Activated T-cell treated with anti-CD3 and anti-CD28 coated beads, Interleukin-2, amount 50 U/mL, for 1 hour (primary cell): ENCODE measurements at regions not wholly inside any gene's neighbourhood (a gene's known extent, or its start where the extent isn't known, plus 50 kb on each side); places are given as distances from the start of the nearest gene placed in this dataset.

Source experiments
- DNase-seq: peaks from one replicate; pipeline ENCODE4 v3.0.0-alpha.2; 2020

DNA sequence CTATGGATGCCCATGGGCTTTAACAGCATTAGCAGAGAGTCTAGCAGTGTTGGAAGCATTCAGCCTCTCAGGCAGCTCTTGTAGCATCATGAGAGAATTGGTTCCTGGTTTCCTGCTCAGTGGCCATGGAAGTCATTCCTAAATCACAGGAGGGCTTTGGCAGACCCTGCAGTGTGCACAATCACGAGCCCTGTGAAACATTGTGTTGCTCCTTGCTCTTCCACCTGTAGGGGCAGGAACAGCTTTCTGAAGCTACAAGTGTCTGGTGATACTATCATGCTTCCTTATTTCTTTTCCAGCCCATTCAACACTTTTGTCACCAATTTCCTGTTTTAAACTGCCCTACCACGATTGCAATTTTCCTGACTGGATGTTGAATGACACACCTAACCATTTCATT lies 402.2 kb upstream of the USP15 start:
- no peak for DNase-seq

DNA sequence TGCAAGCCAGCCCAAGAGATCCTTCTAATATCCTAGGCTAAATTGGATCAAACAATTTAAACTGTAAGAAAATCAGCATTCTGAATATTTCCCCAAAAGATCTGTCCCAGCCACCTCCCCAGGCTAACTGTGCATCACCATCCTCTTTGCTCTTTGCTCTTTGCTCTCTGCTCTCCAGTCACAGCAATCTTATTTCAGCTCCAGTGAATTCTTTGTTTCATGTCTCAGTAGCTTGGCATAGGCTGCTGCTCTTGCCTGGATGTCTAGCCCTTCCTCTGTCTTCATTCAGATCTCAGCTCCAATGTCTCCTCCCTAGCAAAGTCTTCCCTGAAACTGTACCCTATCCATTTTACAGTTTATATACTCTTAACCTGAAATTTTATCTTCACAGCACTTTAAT lies 399.8 kb upstream of the USP15 start:
- no peak for DNase-seq

DNA sequence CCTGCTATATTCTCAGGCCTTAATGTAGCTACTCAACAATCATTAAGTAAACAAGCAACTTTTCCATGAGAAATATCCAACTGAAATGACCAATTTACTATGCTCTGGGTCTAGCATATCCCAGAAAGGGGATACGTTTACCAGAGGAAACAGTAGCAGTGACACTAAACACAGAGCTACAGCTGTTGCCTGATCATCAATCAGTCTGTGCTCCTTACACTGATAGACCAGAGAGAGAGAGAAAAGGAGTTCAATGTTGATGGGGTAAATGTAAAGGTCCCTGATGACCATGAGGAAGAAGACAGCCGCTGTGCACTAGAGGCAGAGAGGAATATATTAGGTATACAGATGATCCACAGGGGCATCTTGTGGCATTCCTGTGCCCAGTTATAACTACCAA lies 397.2 kb upstream of the USP15 start:
- no peak for DNase-seq

DNA sequence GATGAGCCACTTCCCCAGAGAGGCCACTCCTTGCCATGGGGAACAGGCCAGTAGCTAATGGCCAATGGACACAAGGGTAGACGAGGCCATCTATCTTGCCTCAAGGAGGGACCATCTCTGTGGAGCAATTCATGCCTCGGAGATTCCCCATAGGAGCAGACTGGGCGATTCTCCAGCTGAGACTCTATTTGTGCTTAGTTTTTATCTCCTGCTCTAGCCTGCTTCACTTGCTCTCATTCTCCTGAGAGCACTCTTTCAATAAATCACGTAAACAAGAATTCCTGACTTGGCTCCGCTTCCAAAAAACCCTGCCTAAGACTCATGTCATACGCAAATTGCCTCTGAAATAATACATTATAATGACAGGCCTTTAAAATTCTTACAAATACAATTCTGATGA lies 396.4 kb upstream of the USP15 start:
- DNase-seq, result no peak

DNA sequence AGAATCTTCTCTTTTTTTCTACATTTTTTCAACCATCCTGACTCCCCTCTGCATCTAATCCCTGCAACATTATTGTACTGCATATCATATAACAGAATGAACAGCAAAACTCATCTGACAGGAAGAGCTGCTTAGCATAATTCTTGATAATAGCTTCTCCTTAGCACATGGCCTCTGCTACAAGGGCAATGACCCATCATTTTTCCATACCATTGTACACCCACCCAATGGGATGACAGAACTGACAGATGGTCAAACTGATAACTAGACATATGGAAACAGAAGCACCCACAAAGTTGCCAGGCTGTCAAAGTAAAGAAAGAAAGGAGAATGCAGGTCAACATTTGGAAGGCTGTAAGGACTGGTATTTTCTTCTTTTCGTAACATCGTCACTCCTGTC lies 390.4 kb upstream of the USP15 start:
- no peak for DNase-seq

DNA sequence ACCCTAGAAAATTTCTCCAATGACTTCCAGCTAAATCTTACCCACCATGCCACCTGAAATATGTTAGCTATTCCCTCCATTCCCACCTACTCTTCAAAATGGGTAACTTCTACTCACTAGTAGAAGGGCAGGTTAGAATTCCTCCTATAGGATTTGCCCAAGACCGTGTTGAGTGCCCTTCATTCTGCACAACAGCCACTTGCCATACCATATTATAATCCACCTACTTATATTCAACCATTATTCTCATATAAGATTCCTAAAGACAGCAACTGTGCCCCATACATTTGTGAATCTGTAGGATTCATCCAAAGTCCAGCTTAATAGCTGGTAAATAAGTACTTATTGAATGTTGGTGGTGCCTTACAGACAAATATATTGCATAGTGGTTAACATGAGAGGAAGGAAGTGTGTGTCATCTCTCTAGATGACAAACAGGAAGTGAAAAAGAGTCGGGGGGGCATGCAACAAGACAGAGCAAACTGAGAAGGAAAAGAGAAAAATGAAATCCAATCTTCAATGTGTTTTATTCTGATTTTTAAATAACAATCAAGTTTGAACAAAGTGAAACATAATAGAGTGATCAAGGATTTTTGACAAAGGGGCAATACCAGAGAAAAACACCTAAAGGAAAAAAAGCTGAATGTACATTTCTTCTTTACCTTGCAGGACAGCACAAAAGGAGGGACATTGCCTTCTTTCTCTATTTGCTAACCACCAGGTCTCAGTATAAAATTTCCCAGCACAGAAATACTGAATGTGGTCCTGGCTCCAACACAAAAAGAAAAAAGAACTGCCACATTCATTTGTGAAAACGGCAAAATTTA lies 389.3 kb upstream of the USP15 start:
- DNase-seq, result no peak

DNA sequence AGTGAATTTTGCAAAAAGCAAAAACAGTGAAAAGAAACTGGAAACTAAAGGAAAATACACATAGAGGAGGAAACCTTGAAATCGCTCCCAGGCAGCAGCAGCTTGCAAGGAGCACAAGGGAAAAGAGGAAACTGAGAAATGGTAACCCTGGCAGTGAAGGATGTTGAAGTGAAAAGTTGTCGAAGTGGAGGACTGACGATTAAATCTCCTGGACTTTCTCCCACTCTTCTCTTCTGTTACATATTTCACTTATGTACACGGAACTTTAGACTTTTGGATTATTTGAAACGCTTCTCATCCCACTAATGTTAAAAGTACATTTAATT lies 388.8 kb upstream of the USP15 start:
- no peak for DNase-seq

DNA sequence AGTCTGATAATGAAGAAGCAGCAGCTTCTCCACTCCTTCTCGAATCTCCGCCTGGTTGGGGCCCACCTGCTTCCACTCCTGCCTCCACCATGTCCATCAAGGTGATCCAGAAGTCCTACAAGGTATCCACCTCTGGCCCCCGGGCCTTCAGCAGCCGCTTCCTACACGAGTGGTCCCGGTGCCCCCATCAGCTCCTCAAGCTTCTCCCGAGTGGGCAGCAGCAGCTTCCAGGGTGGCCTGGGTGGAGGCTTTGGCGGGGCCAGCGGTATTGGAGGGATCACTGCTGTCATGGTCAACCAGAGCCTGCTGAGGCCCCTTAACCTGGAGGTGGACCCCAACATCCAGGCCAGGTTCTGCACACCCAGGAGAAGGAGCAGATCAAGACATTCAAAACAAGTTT lies 381.0 kb upstream of the USP15 start:
- no peak for DNase-seq

DNA sequence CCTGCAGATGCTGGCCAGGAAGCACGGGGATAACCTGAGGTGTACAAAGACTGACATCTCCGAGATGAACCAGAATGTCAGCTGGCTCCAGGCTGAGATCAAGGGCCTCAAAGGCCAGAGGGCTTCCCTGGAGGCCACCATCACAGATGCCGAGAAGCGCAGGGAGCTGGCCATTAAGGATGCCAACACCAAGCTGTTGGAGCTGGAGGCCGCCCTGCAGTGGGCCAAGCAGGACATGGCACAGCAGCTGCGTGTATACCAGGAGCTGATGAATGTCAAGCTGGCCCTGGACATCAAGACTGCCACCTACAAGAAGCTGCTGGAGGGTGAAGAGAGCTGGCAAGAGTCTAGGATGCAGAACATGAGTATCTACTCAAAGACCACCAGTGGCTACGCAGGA lies 380.0 kb upstream of the USP15 start:
- DNase-seq, result no peak

DNA sequence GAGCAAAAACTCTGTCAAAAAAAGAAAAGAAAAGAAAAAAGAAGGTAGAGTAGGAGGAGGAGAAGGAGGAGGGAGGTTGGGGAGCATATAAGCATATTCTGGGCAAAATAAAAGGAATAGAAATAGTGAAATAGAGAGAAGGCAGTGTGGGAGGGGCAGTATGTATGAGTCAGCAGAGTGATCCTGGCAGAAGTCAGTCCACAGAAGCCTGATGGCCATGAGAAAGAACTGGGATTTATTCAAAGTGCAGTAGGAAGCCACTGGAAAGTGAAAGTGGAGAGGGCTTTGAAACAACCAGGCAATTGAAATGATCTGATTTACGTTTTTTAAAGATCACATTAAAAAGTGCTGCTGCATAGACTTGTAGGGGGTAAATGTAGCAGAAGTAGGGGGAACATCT lies 368.6 kb upstream of the USP15 start:
- no peak for DNase-seq

DNA sequence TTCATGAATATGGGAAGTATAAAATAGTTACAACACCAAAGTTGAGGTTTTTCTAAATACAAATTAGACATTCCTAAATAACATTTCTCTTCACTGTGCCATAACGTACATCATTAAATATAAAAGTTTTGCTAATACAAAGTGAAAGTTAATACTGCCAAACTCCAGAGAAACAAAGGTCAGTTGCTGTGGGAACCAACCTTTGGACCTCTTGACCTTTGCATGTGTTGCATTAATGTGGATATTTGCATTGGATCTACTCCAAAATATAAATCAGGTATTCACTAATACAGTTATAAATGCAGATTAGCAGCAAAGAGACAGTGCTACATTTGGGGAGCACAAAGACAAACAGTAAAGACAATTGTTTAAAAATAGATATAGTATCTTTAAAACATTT lies 366.0 kb upstream of the USP15 start:
- DNase-seq, result no peak

DNA sequence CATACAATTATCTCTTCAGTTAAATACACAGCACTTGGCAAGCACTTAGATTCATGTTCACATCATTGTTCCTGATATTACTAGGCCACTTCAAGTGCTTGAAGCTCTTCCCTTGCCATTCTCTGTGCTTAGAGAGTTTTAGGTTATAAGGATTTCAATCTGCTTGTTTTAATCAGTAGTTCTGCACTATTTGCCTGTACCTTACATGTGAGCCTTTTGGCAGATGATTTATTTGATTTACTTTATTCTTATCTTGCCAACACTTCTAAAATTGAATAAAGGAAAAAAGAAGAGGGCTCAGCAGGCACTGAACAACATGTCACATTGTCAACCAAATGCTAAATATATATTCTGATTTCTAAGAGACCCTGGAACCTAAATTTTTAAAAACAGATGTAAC lies 363.8 kb upstream of the USP15 start:
- no peak for DNase-seq

DNA sequence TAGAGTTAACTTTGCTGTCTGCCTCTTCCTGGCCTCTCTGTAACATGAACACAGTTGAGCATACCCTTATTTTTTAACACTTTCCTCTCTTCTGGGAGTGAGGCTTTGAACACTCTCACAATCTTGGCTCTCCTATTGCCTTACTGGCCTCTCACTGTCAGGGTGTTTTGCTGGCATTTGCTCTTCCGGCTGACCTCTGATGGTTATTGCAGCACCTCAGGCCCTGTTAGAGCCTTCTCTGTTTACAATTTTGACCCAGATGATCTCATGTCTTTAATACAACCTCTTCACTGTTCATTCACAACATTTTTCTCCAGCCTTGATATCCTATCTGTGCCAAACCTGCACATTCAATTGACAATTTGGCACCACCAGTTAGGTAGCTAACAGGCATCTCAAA lies 357.8 kb upstream of the USP15 start:
- DNase-seq, result no peak

DNA sequence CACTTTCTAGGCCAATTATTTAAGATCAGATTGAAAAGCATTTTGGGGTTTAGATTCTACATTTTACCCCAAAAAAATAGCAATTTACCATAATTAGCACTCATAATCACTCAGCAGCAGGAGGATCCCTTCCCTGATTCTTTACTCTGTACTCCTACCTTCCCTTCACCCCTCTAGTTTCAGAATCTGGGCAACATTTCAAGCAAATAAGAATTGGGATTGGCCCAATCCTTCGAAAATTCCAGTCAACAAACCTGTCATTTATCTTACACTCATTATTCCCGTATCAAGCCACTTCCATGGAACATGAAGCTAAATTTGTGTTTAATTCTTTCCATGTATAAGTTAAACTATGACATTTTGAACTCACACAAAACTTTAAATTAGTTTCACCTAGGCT lies 349.1 kb upstream of the USP15 start:
- DNase-seq, result no peak

DNA sequence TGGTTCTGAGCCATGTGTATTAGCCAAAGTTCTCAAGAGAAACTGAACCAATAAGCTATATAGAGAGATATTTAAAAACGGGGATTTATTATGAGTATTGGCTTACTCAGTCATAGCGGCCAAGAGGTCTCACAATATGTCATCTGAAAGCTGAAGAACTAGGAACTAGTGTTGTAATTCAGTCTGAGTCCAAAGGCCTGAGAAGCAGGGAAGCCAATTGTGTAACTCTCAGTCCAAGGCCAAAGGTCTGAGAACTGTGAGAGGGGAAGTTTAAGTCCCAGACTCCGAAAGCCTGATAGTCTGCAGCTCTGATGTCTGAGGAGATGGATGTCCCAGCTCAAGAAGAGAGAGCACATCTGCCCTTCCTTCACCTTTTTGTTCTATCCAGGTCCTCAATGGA lies 344.8 kb upstream of the USP15 start:
- DNase-seq, result no peak

DNA sequence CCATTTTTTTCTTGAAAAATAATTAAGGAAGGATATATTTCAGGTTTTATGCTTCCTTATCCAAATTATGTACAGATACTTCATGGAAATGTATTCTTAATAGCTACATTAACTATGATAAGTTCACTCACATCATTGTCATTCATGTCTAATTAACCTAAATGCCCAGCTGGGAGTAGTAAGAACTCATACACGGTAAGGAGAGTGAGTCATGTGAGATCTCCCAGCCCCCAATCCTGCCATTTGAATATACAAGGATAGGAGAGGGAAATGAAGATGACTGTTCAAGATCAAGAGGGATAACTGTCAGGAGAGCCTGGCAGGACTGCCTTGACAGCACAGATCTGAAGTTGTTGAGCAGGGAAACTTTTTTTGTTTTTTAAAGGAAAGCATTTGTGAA lies 343.4 kb upstream of the USP15 start:
- no peak for DNase-seq

DNA sequence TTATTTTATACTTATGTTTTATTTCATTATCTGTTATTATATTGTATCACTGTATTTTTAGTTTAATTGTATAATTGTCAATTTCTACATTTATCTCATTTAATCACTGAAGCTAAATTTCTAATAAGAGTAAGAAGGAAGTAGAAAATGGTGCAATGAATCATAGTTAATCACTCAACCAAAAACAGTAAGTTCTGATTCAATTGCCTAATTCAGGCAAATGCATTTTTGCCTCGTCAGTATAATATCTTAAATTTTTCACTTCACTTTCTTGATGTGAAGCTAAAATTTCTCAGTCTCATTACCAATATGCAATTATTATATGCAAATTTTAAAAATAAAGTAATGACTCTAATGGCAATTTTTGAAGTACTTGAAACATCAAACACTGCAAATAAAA lies 340.5 kb upstream of the USP15 start:
- no peak for DNase-seq

DNA sequence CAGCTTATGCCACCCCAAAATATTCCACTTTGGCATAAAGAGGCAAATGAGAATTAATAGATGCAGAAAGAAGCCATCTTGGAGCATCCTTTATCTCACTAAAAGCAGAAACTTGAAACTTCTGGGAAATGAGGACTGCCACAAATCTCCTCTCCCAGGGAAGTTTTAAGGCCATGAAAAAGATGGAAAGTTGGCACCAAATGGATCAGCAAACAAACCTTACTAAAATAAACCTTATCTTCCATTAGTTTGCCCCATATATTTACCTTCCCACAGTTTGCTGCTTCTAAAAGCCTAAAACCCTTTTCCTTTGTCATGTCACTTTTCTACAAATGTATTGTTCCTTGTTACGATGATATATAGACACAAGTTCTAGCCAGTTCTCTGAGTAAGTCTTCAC lies 340.0 kb upstream of the USP15 start:
- no peak for DNase-seq

DNA sequence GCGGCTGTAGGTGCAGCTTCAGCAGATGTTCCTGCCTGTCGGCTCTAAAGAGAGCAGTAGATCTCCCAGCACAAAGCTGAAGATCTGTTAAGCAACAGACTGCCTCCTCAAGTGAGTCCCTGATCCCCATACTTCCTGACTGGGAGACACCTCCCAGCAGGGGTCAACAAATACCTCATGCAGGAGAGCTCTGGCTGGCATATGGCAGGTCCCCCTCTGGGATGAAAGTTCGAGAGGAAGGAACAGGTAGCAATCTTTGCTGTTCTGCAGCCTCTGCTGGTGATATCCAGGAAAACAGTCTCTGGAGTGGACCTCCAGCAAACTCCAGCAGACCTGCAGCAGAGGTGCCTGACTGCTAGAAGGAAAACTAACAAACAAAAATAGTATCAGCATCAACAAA lies 337.1 kb upstream of the USP15 start:
- no peak for DNase-seq

DNA sequence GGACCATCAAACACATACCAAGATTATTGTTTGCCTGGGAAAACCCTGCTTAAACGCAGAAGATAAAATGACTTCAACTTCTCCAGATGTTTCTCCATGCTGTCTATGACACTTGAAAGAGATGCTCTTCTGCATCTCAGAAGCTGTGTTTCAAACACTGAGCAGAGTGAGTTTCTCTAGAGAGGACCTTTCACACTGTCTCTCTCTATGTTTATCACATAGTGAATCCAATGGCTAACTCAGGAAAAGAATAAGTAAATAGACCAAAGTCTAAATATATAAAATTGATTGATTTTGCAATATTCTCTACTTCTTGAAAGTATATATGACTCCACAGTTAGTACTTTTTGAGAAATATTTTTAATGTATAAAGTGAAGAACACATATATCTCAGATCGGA lies 325.6 kb upstream of the USP15 start:
- DNase-seq, result no peak

DNA sequence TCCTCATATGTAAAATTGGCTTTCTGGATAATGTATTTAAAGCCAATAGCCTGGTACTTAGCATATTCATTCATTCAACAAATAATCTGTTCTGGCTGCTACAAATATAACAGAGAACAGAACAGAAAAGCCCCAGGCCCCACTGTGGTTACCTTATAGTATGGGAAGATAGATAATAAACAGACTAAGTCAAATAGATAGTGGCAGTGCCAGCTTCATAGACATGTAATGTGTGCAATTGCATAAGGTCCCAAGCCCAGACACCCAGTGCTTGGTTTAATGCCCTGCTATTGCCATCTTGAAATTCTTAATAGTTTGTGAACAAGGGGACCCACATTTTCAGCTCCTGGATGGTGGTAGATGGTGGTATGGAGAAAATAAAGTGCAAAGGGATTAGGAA lies 320.2 kb upstream of the USP15 start:
- no peak for DNase-seq

DNA sequence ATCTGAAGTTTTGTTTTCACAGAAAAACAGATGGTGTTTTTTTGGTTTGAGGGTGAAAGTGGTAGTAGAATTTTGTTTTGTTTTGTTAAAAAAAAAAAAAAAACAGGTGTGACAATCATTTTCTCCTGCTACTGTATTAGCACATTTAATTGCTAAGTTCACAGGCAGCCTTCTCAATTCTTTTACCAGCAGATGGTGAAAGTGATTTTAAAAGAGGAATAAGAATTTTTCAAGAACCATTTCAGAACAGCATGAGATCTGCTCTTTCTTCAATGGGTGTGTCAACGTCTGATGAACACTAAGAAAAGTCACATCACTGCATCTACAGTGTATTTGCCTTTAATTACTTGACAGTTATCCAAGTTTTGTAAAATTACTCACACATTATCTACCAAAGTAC lies 303.7 kb upstream of the USP15 start:
- no peak for DNase-seq

DNA sequence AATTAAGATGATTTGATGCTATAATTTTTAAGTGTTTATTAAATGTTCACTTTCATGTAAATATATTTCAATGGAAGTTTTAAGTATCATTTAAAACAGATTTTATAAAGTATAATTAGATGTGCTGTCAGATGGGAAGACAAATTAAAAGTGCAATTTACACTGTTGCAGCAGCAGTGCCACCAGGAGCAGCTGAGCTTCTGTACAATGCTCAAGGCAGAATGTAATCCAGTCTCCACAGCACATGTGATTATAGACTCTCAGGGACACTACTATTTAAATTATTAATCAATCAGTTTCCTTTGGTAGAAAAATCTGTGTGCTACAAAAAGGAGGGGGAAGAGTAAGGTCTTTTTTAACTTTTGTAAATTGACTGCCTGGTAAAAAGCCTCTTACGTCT lies 285.7 kb upstream of the USP15 start:
- no peak for DNase-seq

DNA sequence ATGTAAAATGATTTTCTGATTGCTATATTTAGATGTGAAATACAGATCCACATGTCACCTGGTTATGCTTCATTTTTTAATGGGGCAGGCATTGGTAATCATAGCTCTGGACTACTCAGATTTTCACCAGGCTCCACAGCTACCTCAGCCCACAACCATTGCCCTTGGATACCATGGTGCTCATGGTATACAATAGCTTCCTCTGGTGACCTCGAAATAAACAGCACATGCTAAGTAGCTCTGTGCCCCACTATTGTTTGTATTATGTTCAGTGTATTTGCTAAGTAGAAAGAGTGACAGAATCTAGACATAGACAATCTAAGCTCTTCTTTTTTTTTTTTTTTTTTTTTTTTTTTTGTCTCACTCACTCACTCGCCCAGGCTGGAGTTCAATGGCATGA lies 274.4 kb upstream of the USP15 start:
- DNase-seq, result no peak

DNA sequence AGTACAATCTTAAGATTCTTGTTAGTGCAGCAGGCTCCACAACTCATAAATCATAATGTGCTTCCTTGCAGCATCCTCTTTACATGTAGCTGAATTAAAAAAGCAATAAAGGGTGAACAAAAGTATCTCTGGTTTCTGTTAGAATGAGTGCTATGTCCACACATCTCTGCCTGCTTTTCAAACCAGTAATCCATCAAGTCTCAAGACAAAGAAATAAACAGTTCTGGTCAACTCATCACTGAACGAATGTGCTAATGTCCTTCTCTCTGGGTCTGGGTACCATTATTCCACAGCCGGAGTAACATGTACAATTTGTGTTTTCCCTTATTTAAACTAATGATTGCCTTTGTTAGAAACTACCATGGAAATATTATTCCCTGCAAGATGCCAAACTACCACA lies 273.0 kb upstream of the USP15 start:
- no peak for DNase-seq

DNA sequence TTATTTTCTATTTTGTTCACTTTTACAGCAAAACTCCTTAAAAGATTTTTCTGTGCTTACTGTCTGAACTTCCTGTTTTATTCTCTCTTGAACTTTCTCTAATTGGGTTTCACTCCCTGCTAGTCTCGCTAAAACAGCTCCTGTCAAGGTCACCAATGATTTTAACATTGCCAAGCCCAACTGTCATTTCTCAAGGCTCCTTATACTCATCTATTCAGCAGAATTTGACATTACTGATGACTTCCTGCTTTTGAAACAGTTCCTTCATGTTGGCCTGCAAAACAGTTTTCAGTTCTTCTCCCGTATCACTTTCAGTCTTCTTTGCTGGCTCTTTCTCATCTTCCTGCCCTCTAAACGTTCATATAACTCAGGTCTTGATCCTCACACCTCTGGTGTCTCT lies 268.5 kb upstream of the USP15 start:
- no peak for DNase-seq
